ENCODE measurements at regions not wholly inside any gene's neighbourhood (a gene's known extent, or its start where the extent isn't known, plus 50 kb on each side); places are given as distances from the start of the nearest gene placed in this dataset.

GRCh38 chr15:66862940-66863335, 160.9 kb downstream of the SMAD6 start (continued):
- no peak for TF ChIP-seq CEBPG (CRISPR knock-in tag; IDR thresholded peaks at IDR 0.05)
- no peak for TF ChIP-seq CEBPG (tag; conservative IDR thresholded peaks at IDR 0.05 in 1 of 2, IDR thresholded peaks at IDR 0.05 in 1 of 2)
- TF ChIP-seq ETV1 (tag; conservative IDR thresholded peaks at IDR 0.05; ENCODE audit: low read depth): no peak
- no peak for TF ChIP-seq ZNF133 (CRISPR knock-in tag; IDR thresholded peaks at IDR 0.05)
- peak; percentile 69 for TF ChIP-seq BHLHE40 (IDR thresholded peaks at IDR 0.05; ENCODE audit: low read length)
- peak in 1 of 2 experiments; percentile 52; a peak in 2 of 4 replicates for TF ChIP-seq NRF1 (conservative IDR thresholded peaks at IDR 0.05 in 1 of 2, IDR thresholded peaks at IDR 0.05 in 1 of 2)
- peak; percentile 54; the same call in 1 of the 2 replicates for TF ChIP-seq ZNF384 (IDR thresholded peaks at IDR 0.05; ENCODE audit: low read depth, low read length)
- TF ChIP-seq MEF2D (tag; conservative IDR thresholded peaks at IDR 0.05; ENCODE audit: low read depth): no peak
- no peak for TF ChIP-seq MED1 (CRISPR knock-in tag; IDR thresholded peaks at IDR 0.05; ENCODE audit: borderline replicate concordance)
- TF ChIP-seq CLOCK (CRISPR knock-in tag; IDR thresholded peaks at IDR 0.05; ENCODE audit: borderline replicate concordance): no peak
- TF ChIP-seq SNRNP70 (optimal IDR thresholded peaks at IDR 0.05; ENCODE audit: low read depth, low read length): no peak
- no peak for TF ChIP-seq E2F5 (CRISPR knock-in tag; IDR thresholded peaks at IDR 0.05)
- peak; percentile 26; the same call in 1 of the 2 replicates for TF ChIP-seq MAX (CRISPR knock-in tag; IDR thresholded peaks at IDR 0.05)
- TF ChIP-seq HINFP (tag; conservative IDR thresholded peaks at IDR 0.05; ENCODE audit: low read depth): no peak
- TF ChIP-seq NBN (IDR thresholded peaks at IDR 0.05; ENCODE audit: low read depth): 0 out of 2 replicates have a peak, but pooled peaks have one; percentile 32
- peak; percentile 46; the same call in 1 of the 2 replicates for TF ChIP-seq GATA2 (CRISPR knock-in tag; IDR thresholded peaks at IDR 0.05)
- TF ChIP-seq HCFC1 (IDR thresholded peaks at IDR 0.05; ENCODE audit: low read depth, low read length): 0 out of 2 replicates have a peak, but pooled peaks have one; percentile 15
- TF ChIP-seq DDX20 (tag; IDR thresholded peaks at IDR 0.05; ENCODE audit: low read depth): no peak
- no peak for TF ChIP-seq ZNF449 (CRISPR knock-in tag; IDR thresholded peaks at IDR 0.05)
- peak; percentile 46; the same call in 1 of the 2 replicates for TF ChIP-seq SOX6 (IDR thresholded peaks at IDR 0.05)
- peak in 1 of 3 experiments; percentile 33 for TF ChIP-seq YY1 (IDR thresholded peaks at IDR 0.05; ENCODE audit: borderline replicate concordance in 1 of 3, control insufficient read depth in 1 of 3, extremely low read depth in 1 of 3, insufficient read depth in 3 of 3, insufficient read length in 1 of 3, insufficient replicate concordance in 2 of 3, low read depth in 1 of 3, low read length in 2 of 3)
